Stimulated activated CD4-positive, alpha-beta T cell treated with anti-CD3 and anti-CD28 coated beads, Interleukin-15, amount 100 ng/mL, for 24 hours (primary cell): ENCODE measurements at regions not wholly inside any gene's neighbourhood (a gene's known extent, or its start where the extent isn't known, plus 50 kb on each side); places are given as distances from the start of the nearest gene placed in this dataset.

ENCODE experiments used
- DNase-seq: peaks from one replicate; pipeline ENCODE4 v3.0.0-alpha.2; 2020

DNA sequence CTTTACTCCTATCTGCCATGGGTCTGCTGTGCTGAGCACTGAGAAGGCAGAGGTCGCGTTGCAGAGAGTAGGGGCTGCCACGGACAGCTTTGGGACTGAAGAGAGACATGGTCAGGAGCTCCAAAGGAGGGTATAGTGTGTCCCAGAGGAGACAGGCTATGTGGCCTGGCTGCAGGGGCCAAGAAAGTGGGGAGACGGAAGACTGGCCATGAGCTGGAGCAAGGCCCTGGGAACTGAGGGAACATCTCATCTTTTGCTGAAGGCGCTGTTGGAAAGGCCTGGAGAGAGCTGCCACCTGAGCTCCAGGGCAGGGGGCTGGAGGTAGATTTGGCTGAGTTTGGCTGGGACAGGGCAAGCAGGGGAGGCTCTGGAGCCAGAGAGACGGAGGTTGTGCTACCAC, 55.8 kb upstream of the AJAP1 start:
- no peak for DNase-seq

DNA sequence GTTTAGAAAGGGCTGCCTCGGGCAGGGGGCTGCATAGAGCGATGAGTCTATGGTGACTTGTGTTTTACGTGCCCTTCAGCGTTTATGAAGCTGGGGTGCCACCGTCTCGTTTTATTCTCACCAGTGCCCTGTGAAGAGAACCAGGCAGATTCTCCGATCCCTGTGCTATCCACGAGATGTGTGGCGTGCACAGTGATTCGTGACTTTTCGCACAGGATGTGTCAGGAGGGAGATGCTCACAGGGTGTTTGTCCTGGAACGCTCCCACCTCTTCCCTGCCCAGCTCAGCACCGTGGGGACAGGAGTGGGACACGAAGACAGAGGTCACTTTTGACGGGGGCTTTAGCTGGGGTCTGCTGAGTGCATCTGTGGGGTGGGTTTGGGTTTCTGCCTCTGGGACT, 54.9 kb upstream of the AJAP1 start:
- DNase-seq, result no peak

DNA sequence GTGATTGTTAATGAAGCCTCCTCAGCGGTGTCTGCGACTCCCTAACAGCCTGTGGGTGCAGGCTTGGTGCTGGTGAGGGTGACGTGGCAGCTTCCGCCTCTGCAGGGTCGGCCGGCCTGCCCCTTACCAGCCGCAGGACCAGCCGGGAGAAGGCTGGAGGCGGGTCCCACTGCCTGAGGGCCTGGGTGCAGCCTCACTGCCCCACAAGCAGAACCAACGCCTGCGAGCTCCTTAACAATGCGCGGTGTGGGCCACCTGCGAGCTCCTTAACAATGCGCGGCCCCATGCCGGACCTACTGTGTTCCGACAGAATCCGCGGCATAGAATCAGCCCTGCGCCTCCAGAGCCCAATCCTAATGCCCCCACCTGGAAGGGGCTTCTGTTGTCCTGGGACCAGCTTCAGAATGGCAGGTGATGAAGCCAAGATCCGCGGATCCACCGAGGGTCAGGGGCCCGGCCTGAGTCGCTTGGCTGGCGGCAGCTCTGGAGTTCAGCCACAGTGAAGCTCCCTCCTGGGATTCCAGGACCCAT, 54.4 kb upstream of the AJAP1 start:
- DNase-seq, result no peak

DNA sequence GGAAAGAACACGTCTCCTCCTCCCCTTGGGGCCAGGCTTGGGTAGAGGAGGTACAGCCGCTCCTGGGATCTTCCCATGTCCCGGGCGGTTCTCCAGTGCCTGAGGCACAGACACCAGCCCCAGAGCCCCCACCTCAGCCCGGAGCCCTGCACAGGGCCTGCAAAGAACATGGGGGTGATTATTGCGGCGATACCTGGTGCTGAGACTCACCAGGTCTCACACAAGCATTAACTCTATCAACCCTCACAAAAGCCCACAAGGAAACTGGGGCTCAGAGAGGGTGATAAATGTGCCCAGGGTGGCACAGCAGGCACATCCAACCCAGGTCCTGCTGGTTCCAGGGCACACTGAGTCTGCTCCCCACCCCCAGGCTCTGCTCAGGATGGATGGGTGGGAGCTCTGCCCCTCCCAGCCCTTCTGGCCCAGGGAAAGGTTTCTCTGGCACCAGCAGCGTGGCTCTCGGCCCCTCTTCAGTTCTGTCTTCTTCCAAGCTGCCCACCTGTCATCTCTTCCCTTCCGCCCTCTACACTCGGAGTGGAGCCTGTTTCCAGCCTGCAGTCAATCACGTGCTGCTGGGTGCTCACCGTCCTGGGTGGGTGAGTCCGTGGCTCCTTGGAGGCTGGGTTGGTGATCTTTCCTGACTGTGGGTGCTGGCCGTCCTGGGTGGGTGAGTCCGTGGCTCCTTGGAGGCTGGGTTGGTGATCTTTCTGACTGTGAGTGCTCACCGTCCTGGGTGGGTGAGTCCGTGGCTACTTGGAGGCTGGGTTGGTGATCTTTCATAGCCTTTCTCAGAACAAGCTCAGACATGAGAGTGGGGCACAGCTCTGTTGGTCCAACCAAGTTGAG, 53.6 kb upstream of the AJAP1 start:
- DNase-seq, result no peak

DNA sequence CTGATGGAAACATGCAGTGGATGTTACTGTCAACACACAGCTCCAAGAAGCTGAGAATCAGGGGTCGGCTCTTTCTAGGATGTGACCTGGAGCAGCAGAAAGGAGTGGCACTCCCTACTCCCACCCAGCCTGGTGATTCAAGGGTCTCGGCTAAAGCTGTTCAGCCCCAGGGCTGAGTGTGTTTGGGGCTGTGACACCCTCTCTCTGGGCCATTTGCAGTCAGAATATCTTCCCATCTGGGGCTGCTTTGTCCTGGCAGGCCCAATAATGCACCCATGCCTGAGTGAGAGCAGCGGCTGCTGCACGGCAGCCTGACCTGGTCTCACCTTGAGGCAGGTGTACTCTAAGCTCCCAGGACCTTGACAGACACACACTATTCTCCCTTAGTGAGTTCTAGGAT, 52.5 kb upstream of the AJAP1 start:
- no peak for DNase-seq

DNA sequence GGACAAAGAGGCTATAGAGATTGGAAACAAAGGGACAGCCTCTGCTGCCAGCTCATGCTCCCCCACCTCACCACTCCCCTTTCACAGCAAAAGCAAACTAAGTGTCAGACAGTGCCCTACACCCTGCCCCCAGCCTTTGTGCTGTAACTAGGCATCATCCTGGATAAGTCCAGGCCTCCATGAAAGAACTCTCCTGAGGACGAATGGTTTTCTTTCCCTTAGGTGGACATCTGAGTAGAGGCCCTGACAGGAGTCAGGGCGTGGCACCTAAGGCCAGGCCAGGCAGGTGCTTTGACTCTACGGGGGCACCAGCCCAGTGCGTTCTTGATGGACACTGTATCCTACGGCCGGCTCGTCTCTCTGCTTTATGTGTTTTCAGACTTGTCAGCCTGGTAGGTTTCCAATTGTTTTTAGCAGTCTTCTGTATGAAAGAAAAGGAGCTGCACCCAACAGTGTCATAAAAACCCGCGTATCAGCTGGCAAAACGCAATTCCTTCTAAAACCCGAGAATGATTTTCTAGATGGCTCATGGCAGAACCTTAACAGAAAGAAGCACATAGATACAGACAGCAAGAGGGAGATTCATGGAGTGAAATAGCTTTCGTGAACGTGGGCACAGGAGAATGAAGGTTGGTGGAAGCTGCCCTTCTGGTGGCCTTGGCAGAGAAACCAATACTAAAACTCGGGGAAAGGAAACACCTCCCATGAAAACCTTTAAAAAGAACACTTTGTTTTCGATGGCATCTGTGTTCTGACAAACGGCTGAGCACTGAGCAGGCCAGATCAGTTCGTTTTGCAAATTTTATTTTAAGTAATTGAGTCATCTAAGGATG, 51.7 kb upstream of the AJAP1 start:
- no peak for DNase-seq

DNA sequence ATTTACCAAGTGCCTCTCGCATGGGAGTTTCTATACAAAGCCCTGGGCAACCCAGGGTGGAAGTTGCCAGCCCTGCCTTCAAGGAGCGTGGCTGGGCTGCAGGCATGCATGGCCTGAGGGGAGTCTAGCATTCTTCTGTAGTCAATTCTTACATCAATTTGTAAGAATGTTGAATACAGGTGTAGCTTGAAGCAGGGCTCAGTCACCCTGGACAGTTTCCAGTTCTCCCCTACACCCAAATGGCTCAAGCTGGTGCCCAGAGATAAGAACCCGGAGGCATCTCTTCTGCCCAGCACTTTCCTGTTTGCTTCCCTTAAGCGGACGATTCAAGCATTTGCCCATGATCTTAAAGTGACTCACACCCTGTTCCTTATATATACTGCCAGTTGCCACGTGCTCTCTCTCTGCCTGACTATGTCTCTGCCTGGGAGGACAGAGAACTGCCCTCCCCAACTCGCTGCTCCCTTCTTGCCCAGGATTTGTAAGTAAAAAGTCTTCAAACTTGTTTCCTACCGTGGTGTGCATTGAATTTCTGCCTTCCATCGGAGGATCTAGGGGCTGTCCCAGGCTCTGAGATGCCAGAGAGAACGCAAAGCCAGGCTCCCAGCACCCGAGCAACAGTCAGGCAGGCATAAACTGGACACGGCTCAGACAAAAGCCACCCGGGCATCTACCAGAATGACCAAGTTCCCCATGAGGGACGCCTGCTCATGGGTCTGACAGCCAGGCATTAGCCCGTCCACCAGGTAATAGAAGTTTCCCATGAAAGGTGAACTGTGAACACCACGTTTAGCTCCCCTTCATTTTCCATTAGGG, 50.9 kb upstream of the AJAP1 start:
- DNase-seq, result no peak
